ENCODE measurements at regions not wholly inside any gene's neighbourhood (a gene's known extent, or its start where the extent isn't known, plus 50 kb on each side); places are given as distances from the start of the nearest gene placed in this dataset.
"Not testable (repeated sequence)": the region's sequence is repeated elsewhere in the genome, so short reads cannot be mapped to it uniquely, and the experiment has no call there.

DNA sequence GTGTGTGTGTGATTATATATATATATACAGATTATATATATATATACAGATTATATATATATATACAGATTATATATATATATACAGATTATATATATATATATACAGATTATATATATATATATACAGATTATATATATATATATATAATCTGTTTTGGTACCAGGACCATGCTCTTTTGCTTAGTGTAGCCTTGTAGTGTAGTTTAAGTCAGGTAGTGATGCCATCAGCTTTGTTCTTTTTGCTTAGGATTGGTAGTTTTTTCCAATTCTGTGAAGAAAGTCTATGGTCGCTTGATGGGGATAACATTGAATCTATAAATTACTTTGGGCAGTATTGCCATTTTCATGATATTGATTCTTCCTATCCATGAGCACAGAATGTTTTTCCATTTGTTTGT, 318.5 kb upstream of the SETBP1 start:
- not testable (repeated sequence) for DNase-seq

DNA sequence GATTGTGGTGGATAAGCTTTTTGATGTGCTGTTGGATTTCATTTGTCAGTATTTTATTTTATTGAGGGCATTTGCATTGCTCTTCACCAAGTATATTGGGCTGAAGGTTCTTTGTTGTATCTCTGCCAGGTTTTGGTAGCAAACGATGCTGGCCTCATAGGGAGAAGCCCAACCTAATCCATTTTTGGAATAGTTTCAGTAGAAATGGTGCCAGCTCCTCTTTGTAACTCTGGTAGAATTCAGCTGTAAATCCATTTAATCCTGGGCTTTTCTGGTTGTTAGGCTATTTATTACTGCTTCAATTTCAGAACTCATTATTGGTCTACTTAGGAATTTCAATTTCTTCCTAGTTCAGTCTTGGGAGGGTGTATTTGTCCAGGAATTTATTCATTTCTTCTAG, 309.8 kb upstream of the SETBP1 start:
- no peak for DNase-seq

- no peak for DNase-seq
These were observed 305.7 kb upstream of the SETBP1 start for GRCh38 chr18:44374966-44375365.

DNA sequence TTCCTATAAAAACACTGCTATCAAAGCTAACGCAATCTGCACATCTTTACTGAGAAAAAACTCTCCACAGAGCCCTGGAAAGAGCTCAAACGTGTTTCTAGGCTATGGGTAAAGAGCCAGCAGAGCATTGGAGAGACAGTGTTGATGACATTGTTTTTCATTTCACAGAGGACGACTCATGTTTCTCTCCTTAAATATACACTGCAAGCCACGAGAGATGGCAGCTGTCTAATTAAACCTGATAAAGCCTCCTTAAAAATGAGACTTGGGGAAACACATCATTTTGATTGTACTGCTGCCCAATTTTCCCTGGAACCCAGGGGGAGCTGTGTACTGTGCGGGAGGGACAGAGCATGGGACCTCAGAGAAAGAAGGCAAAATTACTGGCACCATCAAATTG, 294.3 kb upstream of the SETBP1 start:
- no peak for DNase-seq

- no peak for DNase-seq
These were observed 292.4 kb upstream of the SETBP1 start for GRCh38 chr18:44388329-44388728.

- no peak for DNase-seq
These were observed 287.8 kb upstream of the SETBP1 start for GRCh38 chr18:44392933-44393332.

GRCh38 chr18:44393406-44393805, 287.3 kb upstream of the SETBP1 start:
- DNase-seq, result no peak

DNA sequence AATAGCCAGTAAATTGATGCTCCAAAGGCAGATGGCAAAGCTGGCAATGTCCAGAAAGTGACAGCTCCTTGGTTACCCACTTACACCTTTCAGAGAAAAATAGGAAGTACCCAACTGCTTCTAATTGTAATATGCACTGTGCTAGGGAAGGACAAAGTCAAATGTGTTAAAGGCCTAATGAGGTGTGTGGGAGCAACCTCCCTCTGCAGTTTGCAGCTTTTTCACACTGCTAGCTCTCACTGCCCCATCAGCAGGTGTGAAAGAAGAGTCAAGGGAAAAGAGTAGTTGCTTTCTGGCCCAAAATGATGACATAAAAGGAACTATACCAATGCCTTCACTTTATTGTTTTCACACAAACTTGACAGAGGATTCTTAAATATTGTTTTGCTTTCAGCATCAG, 284.1 kb upstream of the SETBP1 start:
- DNase-seq, result no peak

DNA sequence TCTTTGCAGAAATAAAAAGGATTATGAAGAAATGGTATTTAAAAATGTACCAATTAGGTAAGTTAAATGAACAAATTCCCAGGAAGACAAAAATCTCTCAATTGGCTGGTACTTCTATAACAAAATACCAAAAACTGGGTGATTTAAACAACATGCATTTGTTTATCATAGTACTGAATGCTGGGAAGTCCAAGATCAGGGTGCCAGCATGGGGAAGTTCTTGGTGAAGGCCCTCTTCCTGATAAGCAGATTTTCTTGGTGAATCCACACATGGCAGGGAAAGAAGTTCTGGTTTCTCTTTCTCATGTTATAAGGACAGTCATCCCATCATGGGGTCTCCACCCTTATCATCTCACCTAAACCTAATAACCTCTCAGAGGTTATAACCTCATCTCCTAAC, 271.6 kb upstream of the SETBP1 start:
- DNase-seq, result no peak

DNA sequence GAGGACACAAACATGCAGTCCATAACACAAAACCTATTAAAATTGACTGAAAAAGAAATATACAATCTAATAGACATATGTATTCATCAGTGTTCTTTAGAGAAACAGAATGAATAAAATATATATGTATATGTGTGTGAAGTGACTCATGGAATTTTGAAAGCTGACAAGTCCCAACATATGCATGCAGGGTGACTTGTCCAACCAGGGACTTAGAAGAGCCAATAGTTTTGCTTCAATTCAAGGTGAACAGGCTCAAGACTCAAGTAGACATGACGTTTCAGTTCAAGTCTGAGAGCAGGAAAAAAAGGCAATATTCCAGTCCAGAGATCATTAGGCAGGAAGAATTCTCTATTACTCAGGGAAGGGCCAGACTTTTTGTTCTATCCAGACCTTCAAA, 271.2 kb upstream of the SETBP1 start:
- no peak for DNase-seq

- DNase-seq, result no peak
These were observed 269.9 kb upstream of the SETBP1 start for GRCh38 chr18:44410740-44411139.

GRCh38 chr18:44411262-44411905, 269.3 kb upstream of the SETBP1 start:
- DNase-seq, result no peak

DNA sequence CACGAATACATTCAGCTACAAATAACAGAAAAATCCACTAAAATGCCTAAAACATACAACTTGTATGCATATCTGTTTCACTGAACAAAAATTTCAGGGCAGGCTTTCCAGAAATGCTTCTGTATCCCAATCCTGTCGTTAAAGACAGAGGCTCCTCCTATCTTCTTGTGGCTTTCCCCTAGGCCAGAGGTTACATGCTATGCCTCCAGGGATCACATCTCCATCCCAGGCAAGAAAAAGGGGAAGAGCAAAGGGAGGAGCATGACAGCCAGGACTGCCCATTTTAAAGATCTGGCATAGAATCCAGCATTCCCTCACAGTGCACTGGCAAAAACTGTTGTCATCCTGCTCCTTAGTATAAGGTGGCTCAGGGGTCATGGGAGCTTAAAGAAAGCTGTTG, 268.7 kb upstream of the SETBP1 start:
- no peak for DNase-seq

GRCh38 chr18:44423814-44424644, 256.7 kb upstream of the SETBP1 start:
- no peak for DNase-seq

DNA sequence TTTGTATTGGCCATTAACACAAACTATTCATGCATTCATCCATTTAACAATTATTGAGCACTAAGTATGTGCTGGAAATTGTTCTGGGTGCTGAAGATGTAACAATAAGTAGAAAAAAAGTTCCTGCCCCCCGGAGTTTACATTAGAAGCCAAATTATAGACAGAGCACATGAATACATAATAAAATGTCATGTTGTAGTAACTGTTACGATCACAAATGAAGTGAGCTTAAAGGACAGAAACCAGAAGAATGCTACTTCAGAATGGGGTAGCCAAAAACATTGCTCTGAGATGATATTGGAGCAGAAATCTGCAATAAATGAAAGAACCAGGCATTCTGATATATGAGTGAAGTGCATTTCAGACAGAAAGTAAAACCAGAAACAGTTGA, 256.0 kb upstream of the SETBP1 start:
- DNase-seq, result no peak

DNA sequence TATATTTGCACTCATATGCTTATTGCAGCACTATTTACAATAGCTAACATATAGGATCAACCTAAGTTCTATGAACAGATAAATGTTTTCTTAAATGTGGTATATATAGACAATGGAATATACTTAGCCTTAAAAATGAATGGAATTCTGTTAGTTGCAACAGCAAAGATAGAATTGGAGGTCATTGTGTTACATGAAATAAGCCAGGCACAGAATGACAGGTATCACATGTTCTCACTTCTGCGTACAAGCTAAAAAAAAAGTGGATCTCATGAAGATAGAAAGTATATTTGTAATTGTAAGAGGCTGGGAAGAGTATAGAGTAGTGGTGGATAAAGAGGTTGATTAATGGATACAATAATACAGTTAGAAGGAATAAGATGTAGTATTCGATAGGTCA, 255.5 kb upstream of the SETBP1 start:
- no peak for DNase-seq

GRCh38 chr18:44437603-44438002, 243.1 kb upstream of the SETBP1 start:
- no peak for DNase-seq

DNA sequence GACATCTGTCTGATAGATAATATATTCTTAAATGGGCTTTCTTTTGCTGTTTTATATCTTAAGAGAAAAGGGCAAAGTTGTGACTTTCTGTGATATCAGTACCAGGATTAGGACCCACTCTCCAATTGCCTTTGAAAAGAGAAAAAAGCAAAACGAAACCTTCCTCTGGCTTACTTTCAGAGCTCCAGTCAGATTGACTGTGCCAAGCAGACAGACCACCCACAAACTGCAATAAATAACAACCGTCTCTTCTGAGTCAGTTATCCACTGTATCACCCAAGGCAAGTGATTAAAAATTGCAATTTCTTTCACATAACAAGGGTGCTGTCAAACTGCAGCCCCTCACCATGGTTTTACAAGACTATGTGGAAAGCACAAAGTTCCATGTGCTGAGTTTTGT, 230.5 kb upstream of the SETBP1 start:
- DNase-seq, result no peak

GRCh38 chr18:44452346-44452745, 228.3 kb upstream of the SETBP1 start:
- no peak for DNase-seq

GRCh38 chr18:44453505-44453904, 227.2 kb upstream of the SETBP1 start:
- DNase-seq, result no peak

GRCh38 chr18:44458777-44459176, 221.9 kb upstream of the SETBP1 start:
- DNase-seq, result no peak

GRCh38 chr18:44464398-44465180, 216.1 kb upstream of the SETBP1 start:
- no peak for DNase-seq

DNA sequence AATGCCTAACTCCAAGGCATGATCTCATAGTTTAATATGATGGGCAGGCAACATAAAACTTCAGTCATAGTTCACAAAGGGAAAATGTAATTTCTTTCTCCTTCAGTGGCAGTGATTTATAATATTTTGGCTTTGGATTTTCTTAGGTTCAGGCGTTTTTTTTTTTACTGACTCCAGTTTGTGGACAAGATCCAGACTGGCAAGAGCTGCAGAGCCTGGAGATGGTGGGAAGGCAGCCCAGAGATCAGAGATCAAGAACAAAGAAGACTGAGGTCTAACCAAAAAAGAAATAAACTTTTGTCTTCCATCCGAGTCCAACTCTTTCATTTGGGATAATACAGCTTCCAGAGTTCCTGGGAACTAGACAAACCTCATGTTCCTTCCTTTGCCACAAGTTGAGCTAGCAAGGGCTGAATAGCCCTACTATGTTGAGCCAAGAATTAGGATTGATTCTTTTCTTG, 215.3 kb upstream of the SETBP1 start:
- no peak for DNase-seq

GRCh38 chr18:44466997-44467396, 213.7 kb upstream of the SETBP1 start:
- DNase-seq, result no peak

All from GDM1 (cell line).